RPMI7951 (cell line): ENCODE measurements at regions not wholly inside any gene's neighbourhood (a gene's known extent, or its start where the extent isn't known, plus 50 kb on each side); places are given as distances from the start of the nearest gene placed in this dataset.

Experiments used
- DNase-seq: peaks from one replicate; pipeline ENCODE4 v3.0.0-alpha.2; 2012; ENCODE audit warnings: low read depth

DNA sequence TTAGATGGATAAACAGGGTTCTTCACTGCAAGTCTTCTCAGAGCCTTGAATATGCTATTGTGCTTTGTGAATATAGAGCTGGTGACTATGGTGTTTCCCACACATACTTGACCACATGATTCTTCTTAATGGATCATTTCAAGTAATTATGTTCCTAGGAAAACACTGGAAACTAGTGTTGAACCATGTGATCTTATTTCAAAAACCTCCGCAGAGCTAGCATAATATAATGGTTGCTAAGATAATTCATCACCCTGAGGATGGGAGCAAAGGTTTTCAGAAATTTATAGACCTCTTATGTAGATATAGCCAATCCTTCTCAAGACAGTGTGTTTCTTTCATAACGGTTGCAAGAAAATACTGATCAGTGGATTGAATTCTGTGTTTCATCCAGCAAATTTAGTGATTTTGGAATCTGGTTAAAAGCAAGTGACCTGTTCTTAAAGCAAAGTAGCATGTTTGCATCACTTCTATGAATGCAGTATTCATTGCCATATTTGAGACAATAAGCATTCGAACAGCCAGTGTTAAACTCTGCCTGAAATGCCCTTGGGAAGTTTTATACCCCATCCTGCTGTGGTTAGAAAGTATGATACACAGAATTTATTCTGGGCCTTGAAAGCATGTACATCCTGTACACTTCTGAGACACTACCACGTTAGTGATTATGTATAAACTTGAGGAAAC, 341.0 kb upstream of the E2F7 start:
- DNase-seq, result no peak

DNA sequence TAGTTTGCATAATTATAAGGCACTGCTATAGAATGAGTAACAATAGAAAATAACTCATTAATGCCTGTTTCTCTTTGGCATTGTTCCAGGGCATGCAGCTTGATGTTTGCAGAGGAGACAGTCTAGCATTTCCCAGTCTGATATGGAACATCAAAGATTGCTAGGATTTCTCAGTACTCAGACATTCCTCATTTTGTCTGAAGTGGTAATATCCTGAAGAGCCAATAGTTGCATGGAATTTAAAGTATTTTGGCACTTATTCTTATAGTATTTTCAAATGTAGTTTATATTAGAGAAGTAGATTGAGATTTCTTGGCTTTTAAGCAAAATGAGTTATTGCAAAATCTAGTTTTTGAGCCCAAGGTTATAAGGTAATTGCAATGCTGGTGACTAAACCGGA, 337.3 kb upstream of the E2F7 start:
- no peak for DNase-seq

GRCh38 chr12:77401770-77402081, 336.4 kb upstream of the E2F7 start:
- no peak for DNase-seq

GRCh38 chr12:77401064-77401769, 335.8 kb upstream of the E2F7 start:
- DNase-seq, result no peak

DNA sequence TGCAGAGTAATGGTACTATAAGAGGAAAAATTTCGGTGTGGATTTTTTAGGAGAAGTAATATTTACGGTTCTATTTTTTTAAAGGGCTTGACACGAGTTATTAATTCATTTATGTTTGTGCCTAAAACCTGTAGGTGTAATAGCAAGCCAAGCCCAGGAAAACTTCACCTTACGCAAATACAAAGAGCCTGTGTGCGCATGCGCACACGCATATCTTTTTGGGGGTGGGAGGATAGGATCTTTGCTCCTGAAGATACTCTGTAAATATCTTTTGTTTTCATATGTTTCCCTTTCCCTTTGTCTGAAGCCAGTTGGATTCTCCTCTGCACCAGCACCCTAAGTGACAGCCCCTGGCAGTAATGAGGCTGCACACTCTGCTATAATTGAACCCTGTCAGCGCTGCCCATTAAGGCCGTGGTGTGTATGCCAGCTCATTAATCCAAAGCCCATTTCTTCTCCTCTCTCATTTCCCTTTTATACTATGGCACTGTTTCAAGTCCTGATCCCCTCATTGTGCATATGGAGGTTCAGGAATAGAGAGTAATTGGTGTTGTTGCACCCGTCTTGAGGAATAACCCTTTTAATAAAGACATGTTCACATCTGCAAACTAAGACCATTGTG, 327.2 kb upstream of the E2F7 start:
- no peak for DNase-seq

DNA sequence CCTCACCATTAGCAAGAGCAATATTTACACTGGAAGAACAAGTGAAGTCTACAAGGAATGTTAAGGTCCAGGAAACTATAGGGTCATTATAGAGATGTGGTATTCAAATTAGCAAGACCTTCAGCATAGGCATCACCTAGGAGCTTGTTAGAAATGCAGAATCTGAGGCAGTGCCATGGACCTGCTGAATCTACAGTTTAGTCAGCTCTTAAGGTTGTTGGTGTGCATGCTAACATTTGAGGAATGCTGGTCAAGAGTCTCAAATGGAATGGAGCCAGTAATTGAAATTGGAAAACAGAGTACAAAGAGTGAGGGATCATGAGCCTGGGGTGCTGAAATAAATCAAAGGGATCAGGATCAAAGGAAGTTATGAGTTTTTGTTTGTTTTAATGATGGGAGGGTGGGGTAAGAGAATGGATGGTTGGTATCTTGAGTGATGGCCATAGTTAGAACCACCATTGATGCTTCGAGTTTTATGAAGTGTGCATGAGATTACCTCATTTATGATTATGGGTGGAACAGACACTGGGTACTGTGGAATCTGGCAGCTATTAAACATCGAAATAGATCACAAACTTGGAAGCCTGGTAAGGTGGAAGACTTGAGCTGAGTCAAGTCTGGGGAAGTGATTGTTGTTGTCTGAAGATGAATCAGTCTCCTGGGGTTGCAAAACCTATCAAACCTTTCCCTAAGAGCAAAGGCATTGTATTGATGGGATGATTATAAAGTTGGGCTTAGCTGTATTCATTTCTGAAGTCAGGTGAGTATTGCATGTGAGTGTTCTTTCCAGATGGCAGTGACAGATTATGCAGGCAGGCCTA, 323.3 kb upstream of the E2F7 start:
- no peak for DNase-seq

GRCh38 chr12:77387671-77388070, 322.3 kb upstream of the E2F7 start:
- no peak for DNase-seq

DNA sequence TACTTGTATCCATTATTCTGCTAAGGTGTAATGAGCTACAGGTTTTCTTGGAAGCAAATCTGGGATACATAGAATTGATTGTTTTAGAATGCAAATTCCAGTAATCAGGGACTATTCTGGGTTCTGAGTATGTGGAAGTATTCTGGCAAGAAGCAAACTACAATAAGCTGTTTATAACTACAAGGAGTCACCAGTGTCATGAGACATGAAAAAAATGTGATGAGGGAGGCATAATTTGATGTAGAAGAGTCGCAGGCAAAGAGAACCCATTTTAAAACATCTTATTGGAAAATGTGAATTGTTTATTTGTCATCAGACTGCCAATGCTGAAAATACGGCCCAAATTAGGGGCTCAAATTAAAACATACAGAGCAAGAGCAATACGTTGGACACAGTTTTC, 321.8 kb upstream of the E2F7 start:
- no peak for DNase-seq

- no peak for DNase-seq
Measured at GRCh38 chr12:77384941-77385340, 319.6 kb upstream of the E2F7 start.

- DNase-seq, result no peak
Measured at GRCh38 chr12:77382096-77382742, 316.9 kb upstream of the E2F7 start.

GRCh38 chr12:77377622-77378021, 312.3 kb upstream of the E2F7 start:
- no peak for DNase-seq

DNA sequence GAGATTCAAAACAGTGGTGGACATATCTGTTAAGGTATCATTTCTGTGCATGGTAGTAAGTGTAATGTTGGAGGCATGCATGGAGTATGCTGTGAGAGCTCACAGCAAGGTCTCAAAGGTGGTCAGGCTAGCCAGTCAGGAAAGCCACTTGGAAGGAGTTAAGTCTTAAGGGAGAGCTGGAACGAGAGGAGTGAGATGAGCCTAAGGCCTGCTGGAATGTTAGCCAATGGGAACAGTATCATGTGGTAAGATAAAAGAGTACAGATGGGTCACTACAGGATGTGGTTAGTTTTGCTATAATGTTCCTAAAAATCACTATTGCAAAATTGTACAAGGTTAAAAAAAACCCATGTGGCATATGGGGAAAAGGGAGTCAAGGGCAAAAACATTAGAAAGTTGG, 311.7 kb upstream of the E2F7 start:
- DNase-seq, result peak; percentile 4

DNA sequence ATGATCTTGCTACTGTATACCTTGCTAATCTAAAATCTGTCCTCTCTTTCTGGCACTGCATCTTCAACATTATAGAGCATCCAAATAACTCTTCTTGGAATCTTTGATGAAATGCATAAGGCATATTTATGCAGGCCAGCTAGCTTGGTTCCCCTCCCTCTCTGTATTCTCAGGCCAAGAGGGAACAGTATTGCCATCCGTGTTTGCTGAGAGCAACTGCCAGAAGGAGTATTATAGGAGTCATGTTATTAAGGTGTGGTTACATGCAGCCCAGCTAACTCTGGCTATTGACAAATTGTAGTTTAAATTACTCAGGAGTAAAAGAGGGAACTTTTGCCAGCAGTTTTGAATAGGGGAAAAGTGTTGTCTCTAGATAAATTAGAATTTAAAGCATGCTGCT, 309.3 kb upstream of the E2F7 start:
- no peak for DNase-seq

GRCh38 chr12:77372494-77372893, 307.1 kb upstream of the E2F7 start:
- no peak for DNase-seq

DNA sequence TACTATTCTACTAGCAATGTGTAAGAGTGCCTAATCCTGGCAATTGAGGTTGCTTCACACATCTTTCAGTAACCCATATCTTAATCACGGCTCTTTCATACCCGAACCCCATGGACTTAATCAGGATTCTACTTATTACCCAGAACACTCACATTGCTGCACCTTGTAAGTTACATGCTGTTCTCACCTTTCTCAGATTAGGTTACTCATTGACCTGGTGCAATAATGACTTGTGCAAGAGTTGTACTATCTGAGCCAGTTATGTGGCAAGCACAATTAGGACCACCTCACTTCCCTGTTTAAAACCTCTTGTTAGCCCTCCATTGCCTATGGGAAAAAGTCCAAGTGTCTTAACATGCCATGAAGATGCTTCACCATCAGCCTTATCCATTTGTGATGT, 306.7 kb upstream of the E2F7 start:
- DNase-seq, result no peak

DNA sequence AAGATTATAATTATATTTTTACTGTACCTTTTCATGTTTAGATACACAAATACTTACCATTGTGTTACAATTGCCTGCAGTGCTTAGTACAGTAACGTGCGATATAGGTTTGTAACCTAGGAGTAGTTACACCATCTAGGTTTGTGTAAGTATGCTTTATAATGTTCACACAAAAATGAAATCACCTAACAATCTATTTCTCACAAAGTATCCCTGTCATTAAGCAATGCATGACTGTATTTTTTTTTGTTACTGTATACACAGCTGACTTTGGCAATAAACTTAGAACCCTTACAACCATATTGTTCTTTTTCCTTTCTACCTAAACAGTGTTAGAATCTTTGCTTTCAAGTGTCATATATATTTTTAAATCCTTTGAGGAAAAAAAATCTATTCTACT, 303.0 kb upstream of the E2F7 start:
- DNase-seq, result no peak

DNA sequence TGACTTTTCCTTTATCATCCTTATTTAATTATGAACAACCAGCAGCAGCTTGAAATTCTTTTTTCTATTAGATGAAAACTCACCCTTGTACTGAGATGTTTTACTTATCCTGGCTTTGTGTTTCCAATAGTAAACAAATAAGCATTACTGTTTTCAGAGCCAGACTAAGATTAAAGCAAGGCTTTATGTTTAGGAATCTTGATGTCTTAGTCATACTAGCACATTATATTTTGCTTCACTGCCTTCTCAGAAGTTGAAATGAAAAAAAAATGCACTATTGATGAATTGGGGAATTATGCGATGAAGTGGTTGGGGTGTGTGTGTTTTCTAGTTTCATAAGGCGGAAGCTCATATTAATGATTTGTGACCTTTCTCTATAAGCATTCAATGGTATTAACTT, 301.2 kb upstream of the E2F7 start:
- no peak for DNase-seq

DNA sequence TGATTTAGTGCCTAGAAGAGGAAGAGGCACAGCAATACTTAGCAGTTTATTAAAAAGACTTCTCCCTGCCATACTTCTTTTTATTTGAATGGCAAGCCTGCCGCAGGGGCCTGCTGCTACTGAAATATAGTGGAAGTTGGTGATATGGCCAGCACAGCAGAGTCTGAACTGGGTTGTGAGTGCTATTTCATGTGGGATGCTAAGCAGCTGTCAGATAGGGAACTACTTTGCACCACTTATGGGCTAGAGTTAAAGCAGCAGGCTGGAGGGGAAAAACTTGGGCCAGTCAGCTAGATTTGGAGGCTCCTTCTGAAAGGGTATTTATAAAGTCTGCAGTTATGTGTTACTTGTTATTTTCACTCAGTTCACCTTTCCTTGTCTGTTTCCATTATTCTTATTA, 299.0 kb upstream of the E2F7 start:
- DNase-seq, result no peak

GRCh38 chr12:77362509-77363210, 297.3 kb upstream of the E2F7 start:
- no peak for DNase-seq

DNA sequence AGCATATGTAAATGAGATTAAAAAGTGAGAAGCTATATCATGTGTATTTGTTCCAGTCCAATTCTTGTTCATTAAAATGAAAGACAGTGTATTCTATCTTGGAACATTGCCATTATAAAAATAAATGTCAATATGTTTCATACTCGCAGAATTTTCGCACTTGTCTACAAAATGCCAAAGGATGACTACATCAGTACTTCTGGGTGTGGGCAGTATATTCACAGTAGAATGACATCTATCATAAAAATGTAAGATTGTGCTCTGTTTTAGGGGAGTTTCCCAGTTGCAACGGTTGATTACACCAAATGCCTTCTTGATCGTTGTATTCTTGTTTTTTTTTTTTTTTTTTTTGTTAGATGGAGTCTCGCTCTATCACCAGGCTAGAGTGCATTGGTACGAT, 292.3 kb upstream of the E2F7 start:
- no peak for DNase-seq

- DNase-seq, result no peak
Measured at GRCh38 chr12:77354766-77355362, 289.5 kb upstream of the E2F7 start.
